RWPE1 (cell line): ENCODE measurements at regions not wholly inside any gene's neighbourhood (a gene's known extent, or its start where the extent isn't known, plus 50 kb on each side); places are given as distances from the start of the nearest gene placed in this dataset.

Experiments used
- CTCF ChIA-PET: fragments of 350-600 bp; sonication (Branson Sonifier 250); formaldehyde crosslinking; extraction: SDS; loops from one replicate; lab custom pipeline; 2021; lab: Yijun Ruan, JAX
- POLR2A ChIA-PET: fragments of 400-600 bp; formaldehyde crosslinking; extraction: SDS; loops from one replicate; lab custom pipeline; 2020; ENCODE audit warnings: antibody characterized with exemption; ENCODE audit not compliant: low non-redundant PET; lab: Yijun Ruan, JAX
- DNase-seq: peaks from one replicate; pipeline ENCODE4 v3.0.0; 2012; ENCODE audit warnings: low spot score
- H3K27ac ChIP-seq: fragments of 450-650 bp; 2 replicates; pipeline ENCODE4 v1.5.1; 2017
- CTCF ChIP-seq: fragments of 450-650 bp; conservative IDR thresholded peaks from 2 replicates; pipeline ENCODE4 v1.5.1; 2017; ENCODE audit warnings: low read depth, mild to moderate bottlenecking

GRCh38 chr1:217021956-217022355 lies 298.7 kb upstream of the ESRRG start:
- TF ChIP-seq CTCF: no peak
- no peak overlapping the region for H3K27ac ChIP-seq

GRCh38 chr1:217021400-217021799 lies 298.2 kb upstream of the ESRRG start:
- DNase-seq: no peak
- CTCF ChIA-PET: interaction anchor here (1.0 kb wide), 1 partner anchor 16 kb away, joined by 3 read pairs; no protein-coding TSS in a partner anchor
- H3K27ac ChIP-seq: no peak overlapping the region
- TF ChIP-seq CTCF: no peak
- POLR2A ChIA-PET: no interaction called here

More at GRCh38 chr1:217021956-217022355, 298.7 kb upstream of the ESRRG start:
- ChIA-PET CTCF (interaction anchor here (1.6 kb wide), 1 partner anchor 9 kb away, joined by 5 read pairs; no protein-coding TSS in a partner anchor), POLR2A (no interaction called here)
- DNase-seq: no peak

- POLR2A ChIA-PET: no interaction called here
- no peak for TF ChIP-seq CTCF
- no peak for DNase-seq
- H3K27ac ChIP-seq: no peak overlapping the region
- CTCF ChIA-PET: interaction anchor here (0.6 kb wide), 1 partner anchor 69 kb away, joined by 4 read pairs; no protein-coding TSS in a partner anchor
Observed at GRCh38 chr1:217019475-217019874, 296.2 kb upstream of the ESRRG start.

- TF ChIP-seq CTCF: no peak
- no peak for DNase-seq
- ChIA-PET CTCF (no interaction called here), POLR2A (no interaction called here)
- H3K27ac ChIP-seq: no peak overlapping the region
Observed at GRCh38 chr1:217018648-217019047, 295.4 kb upstream of the ESRRG start.

- TF ChIP-seq CTCF: no peak
- DNase-seq: no peak
- CTCF ChIA-PET: no interaction called here
- H3K27ac ChIP-seq: no peak overlapping the region
- POLR2A ChIA-PET: interaction anchor here (0.6 kb wide), 1 partner anchor 361 kb away, joined by 3 read pairs; no protein-coding TSS in a partner anchor
Observed at GRCh38 chr1:217017165-217017564, 293.9 kb upstream of the ESRRG start.

GRCh38 chr1:217014066-217014465 lies 290.8 kb upstream of the ESRRG start:
- ChIA-PET POLR2A (no interaction called here), CTCF (no interaction called here)
- no peak for TF ChIP-seq CTCF
- no peak for DNase-seq
- H3K27ac ChIP-seq: no peak overlapping the region
